GM12891 (cell line): ENCODE measurements at regions not wholly inside any gene's neighbourhood (a gene's known extent, or its start where the extent isn't known, plus 50 kb on each side); places are given as distances from the start of the nearest gene placed in this dataset.
"Not testable (repeated sequence)": the region's sequence is repeated elsewhere in the genome, so short reads cannot be mapped to it uniquely, and the experiment has no call there.

Source experiments
- POLR2A ChIP-seq: IDR thresholded peaks from 2 replicates; pipeline ENCODE4 v1.6.1; 2011; ENCODE audit warnings: low read depth, low read length, control low read depth
- POLR2AphosphoS5 ChIP-seq: IDR thresholded peaks from 2 replicates; pipeline ENCODE4 v1.6.1; 2011; ENCODE audit warnings: low read depth, low read length, control low read depth
- POU2F2 ChIP-seq: IDR thresholded peaks from 2 replicates; pipeline ENCODE4 v1.6.1; 2011; ENCODE audit warnings: low read depth, mild to moderate bottlenecking, control low read depth, low read length, moderate library complexity
- SPI1 ChIP-seq: IDR thresholded peaks from 2 replicates; pipeline ENCODE4 v1.6.1; 2011; ENCODE audit warnings: low read depth, low read length, control low read depth
- TAF1 ChIP-seq: IDR thresholded peaks from 2 replicates; pipeline ENCODE4 v1.6.1; 2011; ENCODE audit warnings: low read depth, low read length, control low read depth

GRCh38 chr1:242923603-242924002 is 331.5 kb downstream of the CEP170 start:
- TF ChIP-seq TAF1, POLR2AphosphoS5, POLR2A, SPI1, POU2F2: not testable (repeated sequence)
